ENCODE measurements at regions not wholly inside any gene's neighbourhood (a gene's known extent, or its start where the extent isn't known, plus 50 kb on each side); places are given as distances from the start of the nearest gene placed in this dataset.

DNA sequence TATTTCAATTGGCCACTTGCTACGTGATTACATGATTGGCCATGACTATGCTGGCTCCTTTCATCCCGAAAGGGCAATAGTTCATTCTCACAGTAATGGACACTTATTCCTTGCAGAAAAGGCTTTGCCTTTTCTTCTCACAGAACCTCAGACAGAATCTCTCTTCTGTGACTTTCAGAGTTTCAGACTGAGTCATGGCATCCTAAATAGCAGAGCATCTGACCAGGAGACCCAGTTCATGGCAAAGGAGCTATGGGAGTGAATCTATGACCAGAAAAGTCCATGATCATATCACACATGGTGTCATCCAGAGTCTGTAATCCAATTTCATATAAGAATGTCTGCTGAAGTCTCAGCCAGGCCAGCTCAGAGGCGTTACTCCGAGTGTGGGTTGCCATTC is 263.3 kb upstream of the CLNK start:
- TF ChIP-seq, protein P1, sequence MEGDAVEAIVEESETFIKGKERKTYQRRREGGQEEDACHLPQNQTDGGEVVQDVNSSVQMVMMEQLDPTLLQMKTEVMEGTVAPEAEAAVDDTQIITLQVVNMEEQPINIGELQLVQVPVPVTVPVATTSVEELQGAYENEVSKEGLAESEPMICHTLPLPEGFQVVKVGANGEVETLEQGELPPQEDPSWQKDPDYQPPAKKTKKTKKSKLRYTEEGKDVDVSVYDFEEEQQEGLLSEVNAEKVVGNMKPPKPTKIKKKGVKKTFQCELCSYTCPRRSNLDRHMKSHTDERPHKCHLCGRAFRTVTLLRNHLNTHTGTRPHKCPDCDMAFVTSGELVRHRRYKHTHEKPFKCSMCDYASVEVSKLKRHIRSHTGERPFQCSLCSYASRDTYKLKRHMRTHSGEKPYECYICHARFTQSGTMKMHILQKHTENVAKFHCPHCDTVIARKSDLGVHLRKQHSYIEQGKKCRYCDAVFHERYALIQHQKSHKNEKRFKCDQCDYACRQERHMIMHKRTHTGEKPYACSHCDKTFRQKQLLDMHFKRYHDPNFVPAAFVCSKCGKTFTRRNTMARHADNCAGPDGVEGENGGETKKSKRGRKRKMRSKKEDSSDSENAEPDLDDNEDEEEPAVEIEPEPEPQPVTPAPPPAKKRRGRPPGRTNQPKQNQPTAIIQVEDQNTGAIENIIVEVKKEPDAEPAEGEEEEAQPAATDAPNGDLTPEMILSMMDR (IDR thresholded peaks at IDR 0.05) = no peak
- no peak for TF ChIP-seq POLR2A (IDR thresholded peaks at IDR 0.05)

Measured in upper lobe of left lung (tissue), 4 donors.